ENCODE measurements at regions not wholly inside any gene's neighbourhood (a gene's known extent, or its start where the extent isn't known, plus 50 kb on each side); places are given as distances from the start of the nearest gene placed in this dataset.

GRCh38 chr2:147758821-147759220 lies 86.0 kb upstream of the ACVR2A start:
- TF ChIP-seq CTCF (IDR thresholded peaks at IDR 0.05) (no peak), POLR2A (IDR thresholded peaks at IDR 0.05) (no peak), EP300 (IDR thresholded peaks at IDR 0.05) (no peak)
